GM12878 (cell line): ENCODE measurements at regions not wholly inside any gene's neighbourhood (a gene's known extent, or its start where the extent isn't known, plus 50 kb on each side); places are given as distances from the start of the nearest gene placed in this dataset.

Source experiments
- ATAC-seq: fragments of 200-7000 bp; cut with Tn5 transposase; 3 replicates; pipeline ENCODE4 v1.9.1; 2020; ENCODE audit warnings: mild to moderate bottlenecking, moderate library complexity
- BruUV-seq: library from RNA; stranded (reverse); fragments of 400-500 nt; replicated peaks from 2 replicates; lab custom pipeline; 2021; lab: Mats Ljungman, UMichigan
- CTCF ChIA-PET: fragments of 300-600 bp; sonication (Branson Sonifier 250); formaldehyde crosslinking; extraction: SDS; loops from one replicate; lab custom pipeline; 2021; ENCODE audit warnings: inconsistent platforms; lab: Yijun Ruan, JAX
- POLR2A ChIA-PET: fragments of 350-600 bp; formaldehyde crosslinking; extraction: SDS; loops from one replicate; lab custom pipeline; 2021; ENCODE audit warnings: inconsistent platforms; lab: Charles Lee
- RAD21 ChIA-PET: fragments of 300-600 bp; sonication (Branson Sonifier 250); formaldehyde crosslinking; loops from one replicate; lab custom pipeline; 2023; ENCODE audit warnings: antibody characterized with exemption; ENCODE audit not compliant: unreplicated experiment; lab: Charles Lee
- SMC1A ChIA-PET: fragments of 300-600 bp; sonication (Branson Sonifier 250); formaldehyde crosslinking; loops from one replicate; lab custom pipeline; 2023; ENCODE audit not compliant: unreplicated experiment, uncharacterized antibody; lab: Charles Lee
- DNase-seq: peaks from one replicate; pipeline ENCODE4 v3.0.0-alpha.2; 2011; ENCODE audit warnings: low read depth, low spot score
- FAIRE-seq: peaks from 3 replicates; lab custom pipeline; 2011; peaks lifted over from hg19 to GRCh38; lab: Jason Lieb, UNC
- H2AFZ ChIP-seq: 2 replicates; pipeline ENCODE4 v1.6.0; 2011; ENCODE audit warnings: low read depth, low read length, control low read depth; ENCODE audit not compliant: control insufficient read depth
- H3K27ac ChIP-seq: 2 replicates; pipeline ENCODE4 v1.5.1; 2011; ENCODE audit warnings: control low read depth; ENCODE audit not compliant: control insufficient read depth, insufficient read depth
- H3K27me3 ChIP-seq, 2 experiments: replicated peaks in 1 of 2; 2 replicates each; pipeline versions ENCODE4 v1.6.0 to v1.6.1; 2011; ENCODE audit warnings: low read length in 1 of 2; ENCODE audit not compliant: control insufficient read depth in 2 of 2, insufficient read depth in 2 of 2
- H3K36me3 ChIP-seq, 2 experiments: 2 replicates each; pipeline ENCODE4 v1.5.1; 2011; ENCODE audit warnings: low read length in 1 of 2; ENCODE audit not compliant: control insufficient read depth in 2 of 2, insufficient read depth in 2 of 2
- H3K4me1 ChIP-seq: 2 replicates; pipeline ENCODE4 v1.6.1; 2011; ENCODE audit warnings: mild to moderate bottlenecking, low read length, moderate library complexity, mixed read lengths; ENCODE audit not compliant: control insufficient read depth, insufficient read depth
- H3K4me2 ChIP-seq: 2 replicates; pipeline ENCODE4 v1.6.0; 2011; ENCODE audit warnings: control low read depth; ENCODE audit not compliant: control insufficient read depth, insufficient read depth
- H3K4me3 ChIP-seq: fragments of 200-600 bp; sonication (generic); 2 replicates; pipeline ENCODE4 v1.5.1; 2016
- H3K79me2 ChIP-seq: 2 replicates; pipeline ENCODE4 v1.6.0; 2011; ENCODE audit warnings: low read length; ENCODE audit not compliant: control insufficient read depth, insufficient read depth
- H3K9ac ChIP-seq: 2 replicates; pipeline ENCODE4 v1.8.0; 2011; ENCODE audit warnings: low read length, control low read depth, mixed read lengths; ENCODE audit not compliant: control insufficient read depth, insufficient read depth
- H3K9me3 ChIP-seq: replicated peaks from 3 replicates; pipeline ENCODE4 v1.5.1; 2011; ENCODE audit warnings: mild to moderate bottlenecking, low read length; ENCODE audit not compliant: control insufficient read depth, insufficient read depth
- H4K20me1 ChIP-seq: 2 replicates; pipeline ENCODE4 v1.6.0; 2011; ENCODE audit not compliant: control insufficient read depth, insufficient read depth
- DPF2 ChIP-seq: fragments of 450-650 bp; IDR thresholded peaks from 2 replicates; pipeline ENCODE4 v1.6.1; 2017; ENCODE audit warnings: mild to moderate bottlenecking
- ESRRA ChIP-seq: IDR thresholded peaks from 2 replicates; pipeline ENCODE4 v1.6.1; 2012; ENCODE audit warnings: mild to moderate bottlenecking, low read length, improper control_type of control experiment
- EZH2 ChIP-seq: IDR thresholded peaks from 2 replicates; pipeline ENCODE4 v1.6.1; 2012; ENCODE audit warnings: low read depth, mild to moderate bottlenecking, control low read depth, inconsistent platforms, low read length, borderline replicate concordance; ENCODE audit not compliant: control insufficient read depth
- HDAC2 ChIP-seq: fragments of 200-600 bp; sonication (generic); IDR thresholded peaks from 2 replicates; pipeline ENCODE4 v1.6.1; 2017
- NFYB ChIP-seq: IDR thresholded peaks from 2 replicates; pipeline ENCODE4 v1.6.1; 2011; ENCODE audit warnings: low read depth, mild to moderate bottlenecking, low read length, improper control_type of control experiment, moderate library complexity; ENCODE audit not compliant: insufficient read depth
- NKRF ChIP-seq: fragments of 450-650 bp; conservative IDR thresholded peaks from 2 replicates; pipeline ENCODE4 v1.6.1; 2017; ENCODE audit warnings: mild to moderate bottlenecking, moderate library complexity
- NR2C2 ChIP-seq: IDR thresholded peaks from 2 replicates; pipeline ENCODE4 v1.6.1; 2011; ENCODE audit warnings: borderline replicate concordance, low read depth; ENCODE audit not compliant: control insufficient read depth, insufficient read length
- RB1 ChIP-seq: fragments of 450-650 bp; formaldehyde crosslinking; IDR thresholded peaks from 2 replicates; pipeline ENCODE4 v1.6.1; 2017; ENCODE audit warnings: mild to moderate bottlenecking, borderline replicate concordance
- RFX5 ChIP-seq: IDR thresholded peaks from 2 replicates; pipeline ENCODE4 v1.6.1; 2011; ENCODE audit warnings: low read depth, low read length, improper control_type of control experiment
- SIX5 ChIP-seq: IDR thresholded peaks from 2 replicates; pipeline ENCODE4 v1.6.1; 2011; ENCODE audit warnings: mild to moderate bottlenecking, low read depth, low read length, moderate library complexity; ENCODE audit not compliant: severe bottlenecking
- SMARCA5 ChIP-seq: fragments of 450-650 bp; IDR thresholded peaks from 2 replicates; pipeline ENCODE4 v1.6.1; 2017; ENCODE audit warnings: mild to moderate bottlenecking
- SREBF2 ChIP-seq: IDR thresholded peaks from 2 replicates; pipeline ENCODE4 v1.6.1; 2012; ENCODE audit warnings: mild to moderate bottlenecking, low read length
- SUPT20H ChIP-seq: IDR thresholded peaks from 2 replicates; pipeline ENCODE4 v1.6.1; 2011; ENCODE audit warnings: low read depth, mild to moderate bottlenecking, low read length, moderate library complexity, borderline replicate concordance; ENCODE audit not compliant: control insufficient read depth
- TAF1 ChIP-seq: IDR thresholded peaks from 2 replicates; pipeline ENCODE4 v1.6.1; 2011; ENCODE audit warnings: mild to moderate bottlenecking, low read depth, low read length, borderline replicate concordance
- YBX1 ChIP-seq: fragments of 450-650 bp; IDR thresholded peaks from 2 replicates; pipeline ENCODE4 v1.6.1; 2016; ENCODE audit warnings: antibody characterized with exemption
- ZBTB33 ChIP-seq: fragments of 450-650 bp; IDR thresholded peaks from 2 replicates; pipeline ENCODE4 v1.6.1; 2017; ENCODE audit warnings: mild to moderate bottlenecking
- ZBTB40 ChIP-seq: fragments of 450-650 bp; IDR thresholded peaks from 2 replicates; pipeline ENCODE4 v1.6.1; 2016; ENCODE audit warnings: mild to moderate bottlenecking, moderate library complexity, borderline replicate concordance
- WGBS: methylation state at CpG from one replicate; pipeline ENCODE4 v1.1.6; 2016; ENCODE audit warnings: low lambda C conversion rate; ENCODE audit not compliant: insufficient replicate concordance, insufficient coverage; ENCODE audit errors: missing lambda C conversion rate; 5-methylcytosine and 5-hydroxymethylcytosine counted together
- in situ Hi-C: fragments of 300-500 bp; cut with MboI; formaldehyde crosslinking; loops from 9 replicates; pipeline ENCODE4 v1.14.3; 2018; ENCODE audit warnings: mixed read lengths
- intact Hi-C: fragments of 100-400 bp; cut with micrococcal nuclease; formaldehyde crosslinking; loops from one replicate; pipeline ENCODE4 v1.14.2; 2022; ENCODE audit not compliant: unreplicated experiment

GRCh38 chr1:213669964-213670691 is 317.6 kb upstream of the PROX1 start:
- ChIA-PET CTCF (no interaction called here), SMC1A (no interaction called here), POLR2A (no interaction called here), RAD21 (no interaction called here)
- Histone ChIP-seq H4K20me1 (no peaks in the 10 kb centered on the region), H3K36me3 (no peaks in the 10 kb centered on the region), H3K9ac (no peak overlapping the region), H3K27me3 (no peaks in the 10 kb centered on the region; a peak in 1 of 4 replicates), H3K27ac (no peak overlapping the region), H3K4me3 (no peak overlapping the region), H2AFZ (no peak overlapping the region), H3K4me1 (no peaks in the 10 kb centered on the region), H3K4me2 (no peak overlapping the region), H3K79me2 (no peaks in the 10 kb centered on the region), H3K9me3 (no peaks in the 10 kb centered on the region)
- 0% methylated on average over 2 of the region's 2 CpGs for whole genome bisulfite sequencing
- FAIRE-seq (no peak), DNase-seq (no peak), ATAC-seq (no peak)
- intact Hi-C loops, result no loop called here
- in situ Hi-C loops, result no loop called here
- no TSS peak for BruUV-seq
- TF ChIP-seq ESRRA (no peak), SIX5 (no peak), SMARCA5 (no peak), SUPT20H (no peak), NFYB (no peak), TAF1 (no peak), DPF2 (no peak), NKRF (no peak), EZH2 (no peak), NR2C2 (no peak), YBX1 (no peak), SREBF2 (no peak), RFX5 (no peak), HDAC2 (no peak), ZBTB40 (no peak), RB1 (no peak), ZBTB33 (no peak)
